Heart right ventricle (tissue), 16 donors: ENCODE measurements at regions not wholly inside any gene's neighbourhood (a gene's known extent, or its start where the extent isn't known, plus 50 kb on each side); places are given as distances from the start of the nearest gene placed in this dataset.

ENCODE experiments used
- ATAC-seq, 8 donors: fragments of 200-7000 bp; cut with Tn5 transposase; one replicate each; pipeline ENCODE4 v1.9.1; 2020; ENCODE audit warnings: mild to moderate bottlenecking in 8 of 8, moderate library complexity in 8 of 8, moderate number of reproducible peaks in 1 of 8
- DNase-seq, 2 donors: peaks; one replicate each; pipeline ENCODE4 v3.0.0-alpha.2; 2020
- H3K27ac ChIP-seq, 10 donors: fragments of 200-600 bp; sonication (generic) in 2 of 10; one replicate each; pipeline versions ENCODE4 v1.5.0 to v1.8.0; 2020 to 2022; ENCODE audit warnings: mild to moderate bottlenecking in 3 of 10
- H3K27me3 ChIP-seq, 7 donors: fragments of 200-600 bp; one replicate each; pipeline ENCODE4 v1.8.0; 2021 to 2022; ENCODE audit warnings: mild to moderate bottlenecking in 2 of 7
- H3K36me3 ChIP-seq, 9 donors: fragments of 200-600 bp; sonication (generic) in 1 of 9; one replicate each; pipeline versions ENCODE4 v1.5.0 to v1.8.0; 2020 to 2022; ENCODE audit warnings: mild to moderate bottlenecking in 2 of 9
- H3K4me1 ChIP-seq, 9 donors: fragments of 200-600 bp; sonication (generic) in 1 of 9; one replicate each; pipeline versions ENCODE4 v1.5.0 to v1.8.0; 2020 to 2022; ENCODE audit warnings: mild to moderate bottlenecking in 4 of 9
- H3K4me3 ChIP-seq, 10 donors: fragments of 200-600 bp; sonication (generic) in 2 of 10; one replicate each; pipeline versions ENCODE4 v1.5.0 to v1.8.0; 2020 to 2022; ENCODE audit warnings: mild to moderate bottlenecking in 7 of 10, moderate library complexity in 2 of 10
- H3K9me3 ChIP-seq, 11 donors: fragments of 200-600 bp in 10 of 11; sonication (generic) in 2 of 11; one replicate each; pipeline versions ENCODE4 v1.5.0 to v1.8.0; 2013 to 2022; ENCODE audit warnings: mild to moderate bottlenecking in 2 of 11, control low read depth in 1 of 11, moderate library complexity in 1 of 11
- WGBS, 2 donors: extraction: QIAGEN DNeasy Blood & Tissue Kit; methylation state at CpG; one replicate each; pipeline ENCODE4 v1.1.7; 2013; ENCODE audit warnings: inconsistent platforms in 1 of 2; 5-methylcytosine and 5-hydroxymethylcytosine counted together
- intact Hi-C, 10 donors: fragments of 100-400 bp; cut with DNase I; formaldehyde crosslinking; loops; one replicate each; pipeline versions ENCODE4 v1.11.1 to v1.14.2; 2022
- TF ChIP-seq, protein P1 (sequence below), 9 donors: fragments of 200-600 bp; sonication (generic) in 2 of 9; IDR thresholded peaks; one replicate each; pipeline versions ENCODE4 v1.5.0 to v1.8.0; 2021 to 2022; ENCODE audit warnings: antibody characterized with exemption in 9 of 9, mild to moderate bottlenecking in 5 of 9, moderate library complexity in 1 of 9
- donor health status: Arrhythmogenic right ventricular cardiomyopathy.
- donor health status: ischemic (EF 13 %, LVEDD 7.1; RV severe dilation, severe dysfunction).
- donor health status: healthy with polysubstance abuse.
- donor health status: DM: no; HTN: yes; CAD: no.
- donor health status: DM: no; HTN: no; CAD: no.
- donor health status: ischemic (EF 25% LVEDD 6.9; RV normal size, moderate dysfunction).
- donor health status: ischemic (EF 25% LVEDD 5.7; RV mildly dilated, moderate dysfunction).
- donor health status: healthy.
- donor health status: DM: yes; HTN: yes; CAD: no.
- donor health status: Ischemic cardiomyopathy.
- donor health status: ischemic (EF 35%, LVEDD 5.7; RV mildly dilated, moderate dysfunction).
- donor health status: nonischemic (EF 11% LVEDD 7.7; RV severe dilation, severe dysfunction).
- donor health status: DM: yes; HTN: yes; CAD: no.
- donor health status: PGD.
- donor health status: ischemic (EF 29% LVEDD 5.4; RV normal size, mild dysfunction).
- donor health status: nonischemic (EF 23%, LVEDD 6.1; RV moderate dilation, normal function).

GRCh38 chrX:23575281-23575680 lies 92.0 kb upstream of the PRDX4 start:
- DNase-seq (no peak), ATAC-seq (no peak)
- intact Hi-C loops = no loop called here
- TF ChIP-seq, protein P1, sequence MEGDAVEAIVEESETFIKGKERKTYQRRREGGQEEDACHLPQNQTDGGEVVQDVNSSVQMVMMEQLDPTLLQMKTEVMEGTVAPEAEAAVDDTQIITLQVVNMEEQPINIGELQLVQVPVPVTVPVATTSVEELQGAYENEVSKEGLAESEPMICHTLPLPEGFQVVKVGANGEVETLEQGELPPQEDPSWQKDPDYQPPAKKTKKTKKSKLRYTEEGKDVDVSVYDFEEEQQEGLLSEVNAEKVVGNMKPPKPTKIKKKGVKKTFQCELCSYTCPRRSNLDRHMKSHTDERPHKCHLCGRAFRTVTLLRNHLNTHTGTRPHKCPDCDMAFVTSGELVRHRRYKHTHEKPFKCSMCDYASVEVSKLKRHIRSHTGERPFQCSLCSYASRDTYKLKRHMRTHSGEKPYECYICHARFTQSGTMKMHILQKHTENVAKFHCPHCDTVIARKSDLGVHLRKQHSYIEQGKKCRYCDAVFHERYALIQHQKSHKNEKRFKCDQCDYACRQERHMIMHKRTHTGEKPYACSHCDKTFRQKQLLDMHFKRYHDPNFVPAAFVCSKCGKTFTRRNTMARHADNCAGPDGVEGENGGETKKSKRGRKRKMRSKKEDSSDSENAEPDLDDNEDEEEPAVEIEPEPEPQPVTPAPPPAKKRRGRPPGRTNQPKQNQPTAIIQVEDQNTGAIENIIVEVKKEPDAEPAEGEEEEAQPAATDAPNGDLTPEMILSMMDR (IDR thresholded peaks at IDR 0.05) = no peak
- Histone ChIP-seq H3K27ac (no peak overlapping the region), H3K36me3 (no peaks in the 10 kb centered on the region), H3K4me3 (no peak overlapping the region), H3K27me3 (peaks cover 0 to 6% (median 0%) of the 10 kb centered on the region in 7 donors), H3K9me3 (no peaks in the 10 kb centered on the region), H3K4me1 (no peaks in the 10 kb centered on the region)

DNA sequence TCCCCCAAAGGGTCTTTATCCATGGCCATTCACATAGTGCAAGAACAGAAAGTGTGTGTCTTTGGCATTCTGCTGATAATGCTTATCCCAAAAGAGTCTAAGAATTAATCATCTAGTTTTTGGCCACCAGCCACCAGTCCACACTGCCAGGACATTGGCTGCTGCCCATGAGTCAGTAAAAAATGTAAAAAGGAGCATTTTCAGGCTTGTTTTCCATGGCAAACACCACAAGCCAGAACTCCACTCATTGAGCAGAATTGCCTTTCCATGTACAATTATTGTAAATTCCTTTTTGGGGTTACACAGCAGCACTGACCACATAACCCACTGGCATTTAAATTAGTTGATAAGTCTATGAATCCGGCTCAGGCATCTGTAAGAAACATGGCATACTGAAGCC lies 89.2 kb upstream of the PRDX4 start:
- Histone ChIP-seq H3K4me1 (no peaks in the 10 kb centered on the region), H3K27ac (no peak overlapping the region), H3K27me3 (peaks cover 0 to 6% (median 0%) of the 10 kb centered on the region in 7 donors), H3K4me3 (no peak overlapping the region), H3K36me3 (no peaks in the 10 kb centered on the region), H3K9me3 (no peaks in the 10 kb centered on the region)
- no peak for ATAC-seq
- TF ChIP-seq, protein P1 (IDR thresholded peaks at IDR 0.05) = no peak
- no peak for DNase-seq
- intact Hi-C loops = no loop called here
- 95 to 100% methylated on average over 1 of the region's 1 CpG for WGBS, 2 donors

- WGBS, 2 donors = 52 to 70% methylated on average over 4 of the region's 4 CpGs
- H3K27me3 ChIP-seq = no peaks in the 10 kb centered on the region
- H3K4me3 ChIP-seq = no peak overlapping the region
- no peaks in the 10 kb centered on the region for H3K36me3 ChIP-seq
- intact Hi-C loops = no loop called here
- ATAC-seq (no peak), DNase-seq (no peak)
- H3K9me3 ChIP-seq = no peaks in the 10 kb centered on the region
- no peak overlapping the region for H3K27ac ChIP-seq
- H3K4me1 ChIP-seq = no peaks in the 10 kb centered on the region
- TF ChIP-seq, protein P1 (IDR thresholded peaks at IDR 0.05) = no peak
Measured at GRCh38 chrX:23589496-23589895, 77.8 kb upstream of the PRDX4 start.

DNA sequence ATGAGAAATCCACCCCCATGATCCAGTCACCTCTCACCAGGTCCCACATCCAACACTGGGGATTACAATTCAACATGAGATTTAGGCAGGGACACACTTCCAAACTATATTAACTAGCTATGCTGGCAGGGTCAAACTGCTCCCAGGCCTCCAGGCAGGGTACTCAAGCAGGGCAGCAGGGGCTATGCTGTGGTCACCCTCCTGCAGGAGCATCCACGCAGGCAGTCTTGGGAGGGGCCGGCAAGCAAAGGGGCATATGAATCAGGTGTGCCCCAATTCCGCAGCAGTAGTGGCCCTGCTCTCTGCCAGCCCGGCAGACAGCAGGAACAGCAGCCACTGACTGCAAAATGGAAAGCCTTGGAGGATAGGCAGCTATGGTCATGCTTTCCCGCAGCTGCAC lies 74.6 kb upstream of the PRDX4 start:
- no peaks in the 10 kb centered on the region for H3K9me3 ChIP-seq
- intact Hi-C loops = no loop called here
- no peak overlapping the region for H3K27ac ChIP-seq
- ATAC-seq (no peak), DNase-seq (no peak)
- H3K36me3 ChIP-seq = no peaks in the 10 kb centered on the region
- peaks cover 0 to 1% (median 0%) of the 10 kb centered on the region in 7 donors for H3K27me3 ChIP-seq
- H3K4me3 ChIP-seq = no peak overlapping the region
- 92 to 93% methylated on average over 5 of the region's 5 CpGs for WGBS, 2 donors
- H3K4me1 ChIP-seq = no peaks in the 10 kb centered on the region
- TF ChIP-seq, protein P1 (IDR thresholded peaks at IDR 0.05) = no peak

GRCh38 chrX:23598575-23598974 lies 68.7 kb upstream of the PRDX4 start:
- peaks cover 0 to 10% (median 0%) of the 10 kb centered on the region in 7 donors for H3K27me3 ChIP-seq
- intact Hi-C loops = no loop called here
- WGBS, 2 donors = 77 to 78% methylated on average over 5 of the region's 5 CpGs
- TF ChIP-seq, protein P1 (IDR thresholded peaks at IDR 0.05) = no peak
- ATAC-seq (no peak), DNase-seq (no peak)
- H3K4me3 ChIP-seq = no peak overlapping the region
- no peaks in the 10 kb centered on the region for H3K4me1 ChIP-seq
- H3K36me3 ChIP-seq = no peaks in the 10 kb centered on the region
- H3K27ac ChIP-seq = no peak overlapping the region
- no peaks in the 10 kb centered on the region for H3K9me3 ChIP-seq
